HG02571 (cell line): ENCODE measurements at regions not wholly inside any gene's neighbourhood (a gene's known extent, or its start where the extent isn't known, plus 50 kb on each side); places are given as distances from the start of the nearest gene placed in this dataset.

Experiments used
- ATAC-seq: cut with Tn5 transposase; IDR thresholded peaks from one replicate; pipeline ENCODE4 v1.9.1; 2021; ENCODE audit warnings: mild to moderate bottlenecking, moderate library complexity; ENCODE audit not compliant: unreplicated experiment

GRCh38 chr4:117324851-117325491 lies 239.6 kb upstream of the TRAM1L1 start:
- no peak for ATAC-seq

DNA sequence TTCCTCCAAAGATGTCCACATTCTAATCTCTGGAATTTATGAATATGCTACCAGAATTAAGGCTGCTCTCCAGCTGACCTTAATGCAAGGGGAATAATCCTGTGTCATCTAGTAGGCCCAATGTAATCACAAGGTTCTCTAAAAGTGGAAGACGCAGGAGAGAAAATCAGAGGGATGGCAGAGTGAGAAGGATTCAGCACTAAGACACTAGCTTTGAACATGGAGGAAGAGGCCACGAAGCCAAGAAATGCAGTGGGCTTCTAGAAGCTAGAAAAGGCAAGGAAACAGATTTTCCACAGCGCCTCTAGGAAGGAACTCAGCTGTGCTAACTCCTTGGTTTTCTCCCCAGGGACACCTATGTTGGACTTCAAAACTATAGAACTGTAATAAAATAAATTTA lies 240.7 kb upstream of the TRAM1L1 start:
- no peak for ATAC-seq

DNA sequence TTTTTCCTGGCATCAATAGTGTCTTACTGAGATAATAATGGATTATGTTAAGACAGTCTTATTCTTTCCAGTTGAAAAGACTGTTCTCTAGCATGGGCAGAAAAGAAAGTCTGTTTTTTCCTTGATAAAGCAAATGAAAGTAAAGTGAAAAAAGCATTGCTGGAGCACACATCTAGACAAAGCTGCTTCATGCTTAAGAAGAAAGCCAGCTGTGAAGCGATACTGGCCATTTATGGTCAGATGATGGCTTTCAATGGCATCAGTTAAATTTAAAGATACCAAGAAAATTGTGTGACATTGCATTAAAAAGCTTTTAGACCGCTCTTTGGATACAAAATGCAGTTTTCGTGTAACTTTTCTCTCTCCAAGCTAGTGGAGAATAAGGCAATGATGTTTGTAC lies 242.1 kb upstream of the TRAM1L1 start:
- ATAC-seq = no peak

GRCh38 chr4:117328333-117328732 lies 243.0 kb upstream of the TRAM1L1 start:
- ATAC-seq = no peak

GRCh38 chr4:117331817-117332216 lies 246.4 kb upstream of the TRAM1L1 start:
- no peak for ATAC-seq

DNA sequence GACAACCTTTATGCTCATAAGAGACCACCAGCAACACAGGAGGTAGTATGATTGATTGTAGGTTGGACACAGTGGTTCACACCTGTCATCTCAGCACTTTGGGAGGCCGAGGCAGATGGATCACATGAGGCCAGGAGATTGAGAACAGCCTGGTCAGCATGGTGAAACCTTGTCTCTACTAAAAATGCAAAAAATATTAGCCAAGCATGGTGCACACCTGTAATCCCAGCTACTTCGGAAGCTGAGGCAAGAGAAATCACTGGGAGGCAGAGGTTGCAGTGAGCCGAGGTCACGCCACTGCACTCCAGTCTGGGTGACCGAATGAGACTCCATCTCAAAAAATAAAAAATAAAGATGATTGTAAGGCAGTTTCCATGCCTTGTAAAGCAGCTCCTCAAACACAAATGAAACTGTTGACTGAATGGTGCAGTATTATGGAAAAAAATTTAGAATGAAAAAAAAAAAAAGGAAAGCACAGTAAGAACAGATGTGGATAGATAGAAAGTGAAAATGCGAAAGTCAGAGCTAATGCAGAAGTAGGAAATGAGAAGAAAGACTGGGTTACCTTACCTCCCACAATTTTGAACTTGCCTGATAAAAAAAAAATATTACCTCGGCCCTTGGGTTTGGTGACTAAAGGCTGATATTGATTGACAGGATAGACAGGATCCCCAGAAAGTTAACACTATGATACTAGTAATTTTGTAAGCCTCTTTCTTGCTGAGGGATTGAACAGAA lies 249.2 kb upstream of the TRAM1L1 start:
- ATAC-seq = no peak

DNA sequence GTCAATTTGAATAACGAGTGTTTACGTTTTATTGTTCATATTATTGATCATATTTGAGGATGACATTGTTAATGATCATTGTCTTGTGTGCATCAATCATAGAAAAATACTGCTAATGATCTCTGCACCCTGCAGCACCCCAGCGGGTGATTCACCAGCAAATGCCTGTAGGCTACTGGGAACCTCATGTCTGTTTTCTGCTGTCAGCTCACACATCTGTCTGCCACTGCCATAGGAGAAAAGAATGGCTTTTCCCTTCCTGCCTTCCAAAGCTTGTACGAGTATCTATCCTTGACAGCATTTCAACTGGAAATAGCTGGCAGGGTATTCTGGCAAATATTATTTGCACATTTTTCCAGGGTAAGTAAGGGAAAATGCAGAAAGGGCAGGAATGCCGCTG lies 272.1 kb upstream of the TRAM1L1 start:
- ATAC-seq = no peak

DNA sequence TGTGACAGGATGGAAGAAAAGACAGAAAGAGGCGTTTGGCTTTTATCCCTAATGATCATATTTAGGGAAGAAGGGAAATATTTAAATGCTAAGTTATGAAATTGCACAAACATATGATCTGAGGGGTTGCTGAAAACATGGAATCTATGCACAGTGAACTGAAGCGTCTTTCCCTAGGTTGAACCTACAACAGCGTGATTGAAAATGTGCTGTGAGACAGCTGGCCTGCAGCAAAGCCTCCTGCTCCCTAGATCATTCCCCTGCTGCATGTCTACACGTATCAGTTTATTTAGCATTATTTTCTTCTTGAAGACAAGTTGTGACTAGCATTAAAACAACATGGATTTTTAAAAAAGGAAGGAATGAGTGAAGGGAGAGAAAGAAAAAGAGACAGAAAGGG lies 272.5 kb upstream of the TRAM1L1 start:
- no peak for ATAC-seq

- ATAC-seq = no peak
Observed at GRCh38 chr4:117370944-117371668, 285.7 kb upstream of the TRAM1L1 start.

GRCh38 chr4:117375101-117375500 lies 289.7 kb upstream of the TRAM1L1 start:
- ATAC-seq = no peak

DNA sequence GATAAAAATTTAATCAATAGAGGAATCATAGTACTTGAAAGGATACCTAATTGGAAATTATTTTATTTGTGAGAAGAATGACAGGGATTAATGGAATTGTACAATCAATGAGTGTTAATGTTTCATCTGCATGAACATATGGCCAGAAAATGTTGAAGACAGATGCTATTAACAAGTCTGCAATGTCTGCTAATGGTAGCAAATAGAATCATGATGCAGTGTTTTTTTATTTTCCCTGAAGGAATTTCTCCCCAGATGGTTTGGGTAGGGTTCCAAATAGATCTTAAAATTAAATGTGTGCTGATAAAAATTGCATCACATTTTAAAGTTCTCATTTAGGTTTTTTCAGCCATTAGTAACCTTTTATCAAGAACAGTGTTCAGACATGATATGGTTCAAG lies 291.3 kb upstream of the TRAM1L1 start:
- ATAC-seq = no peak

GRCh38 chr4:117378942-117379341 lies 293.6 kb upstream of the TRAM1L1 start:
- ATAC-seq = no peak

DNA sequence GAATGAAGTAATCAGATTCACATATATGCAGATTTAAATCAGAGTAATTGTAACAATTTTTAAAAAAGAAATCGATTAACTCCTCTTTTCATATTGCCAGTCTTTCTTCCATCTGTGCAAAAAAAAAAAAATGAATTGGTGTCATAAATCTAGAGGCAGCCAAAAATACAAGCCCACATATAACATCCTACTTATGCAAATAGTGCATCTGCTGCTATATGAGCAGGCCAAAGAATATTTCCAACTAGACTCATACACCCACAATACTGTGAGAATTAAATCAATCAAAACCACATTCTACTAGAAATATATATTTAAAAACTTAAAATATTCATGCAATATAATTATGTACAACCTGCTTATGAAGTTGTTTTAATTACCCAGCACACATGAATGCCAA lies 298.1 kb upstream of the TRAM1L1 start:
- ATAC-seq = no peak

DNA sequence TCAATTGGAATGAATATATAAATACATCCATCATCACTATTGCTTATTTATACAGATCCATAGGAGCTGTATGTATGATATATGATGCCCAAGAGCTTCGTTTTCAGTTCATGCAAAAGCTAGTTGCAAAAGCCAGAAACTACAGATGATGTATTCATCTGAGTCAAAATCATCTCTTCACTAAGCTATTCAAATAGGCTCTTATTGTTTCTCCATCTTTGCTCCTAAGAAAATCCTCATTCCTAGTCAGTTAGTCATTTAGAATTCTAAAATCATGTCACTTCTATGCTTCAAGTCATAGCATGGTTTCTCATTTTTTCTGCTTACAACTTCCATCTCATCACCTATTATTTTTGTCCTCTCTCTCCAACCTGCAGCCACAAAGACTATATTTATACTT lies 300.1 kb upstream of the TRAM1L1 start:
- no peak for ATAC-seq

DNA sequence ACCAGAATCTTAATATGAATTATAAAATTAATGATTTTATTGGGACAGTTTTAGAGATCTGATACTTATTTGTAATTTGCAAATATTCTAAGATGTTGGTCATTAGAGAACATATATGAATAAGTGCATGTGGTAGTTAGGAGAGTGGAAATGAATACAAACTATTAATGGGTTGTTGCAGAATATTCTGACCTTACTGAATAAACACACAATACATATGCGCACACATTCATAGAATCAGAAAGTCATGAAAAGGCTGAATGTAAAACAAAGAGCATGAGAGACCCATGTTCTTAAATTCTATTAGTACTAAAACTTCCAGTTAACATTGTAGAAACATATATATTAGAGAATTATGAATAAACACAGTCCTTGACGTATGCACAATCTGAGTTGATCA lies 301.7 kb upstream of the TRAM1L1 start:
- ATAC-seq = no peak

GRCh38 chr4:117400039-117400835 lies 314.9 kb upstream of the TRAM1L1 start:
- ATAC-seq = no peak

DNA sequence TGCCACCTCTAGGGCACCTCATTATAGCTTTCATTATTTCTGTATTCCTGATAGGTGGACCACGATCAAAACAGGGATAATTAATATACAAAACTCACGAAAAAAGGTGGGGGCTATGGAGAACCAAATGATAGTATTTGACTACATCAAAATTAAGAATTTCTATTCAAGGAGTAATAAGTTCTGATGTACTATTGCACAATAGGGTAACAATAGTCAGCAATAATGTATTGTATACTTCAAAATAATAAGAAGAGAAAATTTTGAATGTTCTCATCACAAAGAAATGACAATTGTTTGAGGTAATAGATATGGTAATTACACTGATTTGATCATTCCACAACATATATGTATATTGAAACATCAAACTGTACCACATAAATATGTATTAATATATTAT lies 327.3 kb upstream of the TRAM1L1 start:
- ATAC-seq = no peak

DNA sequence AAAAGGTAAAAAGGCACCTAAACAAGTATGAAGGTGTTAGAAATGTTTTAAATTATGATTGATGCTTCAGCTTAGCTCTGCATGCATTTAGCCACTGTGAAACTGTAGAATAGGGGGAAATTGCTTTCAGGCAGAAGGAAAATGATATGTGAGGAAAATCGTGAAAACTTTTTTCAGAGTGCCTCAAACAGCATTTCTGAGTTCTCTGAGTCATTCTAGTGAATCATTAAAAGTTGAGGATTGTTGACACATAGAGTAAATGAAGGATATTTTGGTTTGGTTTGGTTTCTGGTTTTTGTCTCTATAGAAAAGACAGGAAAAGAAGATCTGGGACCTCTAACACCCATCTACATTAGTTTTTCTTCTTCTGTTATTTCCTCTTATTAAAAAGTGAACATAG lies 332.5 kb upstream of the TRAM1L1 start:
- no peak for ATAC-seq

- ATAC-seq = no peak
Observed at GRCh38 chr4:117420948-117421347, 335.6 kb upstream of the TRAM1L1 start.

DNA sequence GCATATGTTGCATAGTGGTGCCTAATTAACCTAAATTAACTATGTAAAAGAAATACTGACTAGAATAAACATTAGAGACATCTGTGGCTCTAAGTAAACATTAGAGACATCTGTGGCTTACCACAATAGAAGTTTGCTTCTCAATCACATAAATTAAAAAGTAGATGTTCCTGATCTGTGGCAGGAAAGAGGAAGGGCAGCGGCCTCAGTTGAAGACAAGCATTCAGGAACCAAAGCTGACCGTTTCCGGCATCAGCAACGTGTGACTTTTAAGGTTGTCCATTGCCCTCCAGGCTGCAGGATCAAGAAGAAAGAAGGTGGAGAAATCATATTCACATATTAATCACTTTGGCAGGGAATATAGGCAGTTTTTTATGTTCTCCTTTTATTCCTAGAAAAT lies 336.3 kb upstream of the TRAM1L1 start:
- ATAC-seq = no peak

- ATAC-seq = no peak
Observed at GRCh38 chr4:117422297-117422696, 336.9 kb upstream of the TRAM1L1 start.
